ENCODE measurements at regions not wholly inside any gene's neighbourhood (a gene's known extent, or its start where the extent isn't known, plus 50 kb on each side); places are given as distances from the start of the nearest gene placed in this dataset.

DNA sequence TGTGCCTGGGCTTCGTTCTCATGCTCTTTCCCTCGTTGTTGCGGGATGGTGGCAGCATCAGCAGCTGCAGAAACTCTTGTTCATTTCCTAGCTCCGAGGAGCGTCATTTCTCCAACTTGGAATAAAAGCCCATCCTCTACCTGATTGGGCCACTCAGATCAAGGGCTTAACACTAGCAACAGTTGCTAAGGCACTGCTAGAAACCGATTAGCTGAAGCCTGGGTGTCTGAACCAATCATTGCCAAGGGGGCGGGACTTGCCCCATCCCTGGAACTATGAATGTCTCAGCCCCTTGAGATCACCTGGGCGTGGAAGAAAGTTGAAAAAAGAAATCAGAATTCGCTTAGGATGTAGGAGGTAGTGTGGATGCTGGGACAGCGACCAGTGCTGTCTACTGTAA lies 145.3 kb downstream of the FOXL1 start:
- TF ChIP-seq CTCF (IDR thresholded peaks at IDR 0.05 in 2 of 3, conservative IDR thresholded peaks at IDR 0.05 in 1 of 3; ENCODE audit: control insufficient read depth in 2 of 3, extremely low read depth in 1 of 3, insufficient read depth in 1 of 3, low read depth in 3 of 3, low read length in 3 of 3) (no peak), ZNF274 (IDR thresholded peaks at IDR 0.05; ENCODE audit: insufficient read depth, insufficient read length) (no peak), POLR2A (IDR thresholded peaks at IDR 0.05; ENCODE audit: low read depth, low read length) (no peak), EZH2 (IDR thresholded peaks at IDR 0.05; ENCODE audit: borderline replicate concordance, control insufficient read depth, low read depth, low read length) (no peak), BACH1 (IDR thresholded peaks at IDR 0.05; ENCODE audit: borderline replicate concordance) (no peak)
- TF ChIP-seq, protein P1, sequence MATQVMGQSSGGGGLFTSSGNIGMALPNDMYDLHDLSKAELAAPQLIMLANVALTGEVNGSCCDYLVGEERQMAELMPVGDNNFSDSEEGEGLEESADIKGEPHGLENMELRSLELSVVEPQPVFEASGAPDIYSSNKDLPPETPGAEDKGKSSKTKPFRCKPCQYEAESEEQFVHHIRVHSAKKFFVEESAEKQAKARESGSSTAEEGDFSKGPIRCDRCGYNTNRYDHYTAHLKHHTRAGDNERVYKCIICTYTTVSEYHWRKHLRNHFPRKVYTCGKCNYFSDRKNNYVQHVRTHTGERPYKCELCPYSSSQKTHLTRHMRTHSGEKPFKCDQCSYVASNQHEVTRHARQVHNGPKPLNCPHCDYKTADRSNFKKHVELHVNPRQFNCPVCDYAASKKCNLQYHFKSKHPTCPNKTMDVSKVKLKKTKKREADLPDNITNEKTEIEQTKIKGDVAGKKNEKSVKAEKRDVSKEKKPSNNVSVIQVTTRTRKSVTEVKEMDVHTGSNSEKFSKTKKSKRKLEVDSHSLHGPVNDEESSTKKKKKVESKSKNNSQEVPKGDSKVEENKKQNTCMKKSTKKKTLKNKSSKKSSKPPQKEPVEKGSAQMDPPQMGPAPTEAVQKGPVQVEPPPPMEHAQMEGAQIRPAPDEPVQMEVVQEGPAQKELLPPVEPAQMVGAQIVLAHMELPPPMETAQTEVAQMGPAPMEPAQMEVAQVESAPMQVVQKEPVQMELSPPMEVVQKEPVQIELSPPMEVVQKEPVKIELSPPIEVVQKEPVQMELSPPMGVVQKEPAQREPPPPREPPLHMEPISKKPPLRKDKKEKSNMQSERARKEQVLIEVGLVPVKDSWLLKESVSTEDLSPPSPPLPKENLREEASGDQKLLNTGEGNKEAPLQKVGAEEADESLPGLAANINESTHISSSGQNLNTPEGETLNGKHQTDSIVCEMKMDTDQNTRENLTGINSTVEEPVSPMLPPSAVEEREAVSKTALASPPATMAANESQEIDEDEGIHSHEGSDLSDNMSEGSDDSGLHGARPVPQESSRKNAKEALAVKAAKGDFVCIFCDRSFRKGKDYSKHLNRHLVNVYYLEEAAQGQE (IDR thresholded peaks at IDR 0.05; ENCODE audit: low read depth, low read length) = no peak
- TF ChIP-seq, protein P2, sequence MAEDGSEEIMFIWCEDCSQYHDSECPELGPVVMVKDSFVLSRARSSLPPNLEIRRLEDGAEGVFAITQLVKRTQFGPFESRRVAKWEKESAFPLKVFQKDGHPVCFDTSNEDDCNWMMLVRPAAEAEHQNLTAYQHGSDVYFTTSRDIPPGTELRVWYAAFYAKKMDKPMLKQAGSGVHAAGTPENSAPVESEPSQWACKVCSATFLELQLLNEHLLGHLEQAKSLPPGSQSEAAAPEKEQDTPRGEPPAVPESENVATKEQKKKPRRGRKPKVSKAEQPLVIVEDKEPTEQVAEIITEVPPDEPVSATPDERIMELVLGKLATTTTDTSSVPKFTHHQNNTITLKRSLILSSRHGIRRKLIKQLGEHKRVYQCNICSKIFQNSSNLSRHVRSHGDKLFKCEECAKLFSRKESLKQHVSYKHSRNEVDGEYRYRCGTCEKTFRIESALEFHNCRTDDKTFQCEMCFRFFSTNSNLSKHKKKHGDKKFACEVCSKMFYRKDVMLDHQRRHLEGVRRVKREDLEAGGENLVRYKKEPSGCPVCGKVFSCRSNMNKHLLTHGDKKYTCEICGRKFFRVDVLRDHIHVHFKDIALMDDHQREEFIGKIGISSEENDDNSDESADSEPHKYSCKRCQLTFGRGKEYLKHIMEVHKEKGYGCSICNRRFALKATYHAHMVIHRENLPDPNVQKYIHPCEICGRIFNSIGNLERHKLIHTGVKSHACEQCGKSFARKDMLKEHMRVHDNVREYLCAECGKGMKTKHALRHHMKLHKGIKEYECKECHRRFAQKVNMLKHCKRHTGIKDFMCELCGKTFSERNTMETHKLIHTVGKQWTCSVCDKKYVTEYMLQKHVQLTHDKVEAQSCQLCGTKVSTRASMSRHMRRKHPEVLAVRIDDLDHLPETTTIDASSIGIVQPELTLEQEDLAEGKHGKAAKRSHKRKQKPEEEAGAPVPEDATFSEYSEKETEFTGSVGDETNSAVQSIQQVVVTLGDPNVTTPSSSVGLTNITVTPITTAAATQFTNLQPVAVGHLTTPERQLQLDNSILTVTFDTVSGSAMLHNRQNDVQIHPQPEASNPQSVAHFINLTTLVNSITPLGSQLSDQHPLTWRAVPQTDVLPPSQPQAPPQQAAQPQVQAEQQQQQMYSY (CRISPR knock-in tag; IDR thresholded peaks at IDR 0.05) = no peak
